ENCODE measurements at regions not wholly inside any gene's neighbourhood (a gene's known extent, or its start where the extent isn't known, plus 50 kb on each side); places are given as distances from the start of the nearest gene placed in this dataset.

GRCh38 chr5:155587458-155587857 is 573.9 kb downstream of the KIF4B start:
- TF ChIP-seq POLR2AphosphoS5 (IDR thresholded peaks at IDR 0.05; ENCODE audit: low read depth, low read length) (no peak), SIN3A (IDR thresholded peaks at IDR 0.05; ENCODE audit: borderline replicate concordance, insufficient read depth, low read length) (no peak), TAF1 (IDR thresholded peaks at IDR 0.05; ENCODE audit: borderline replicate concordance, insufficient read depth, low read length) (no peak), FOXP2 (optimal IDR thresholded peaks at IDR 0.05; ENCODE audit: borderline replicate concordance, extremely low read depth, extremely low read length, insufficient read depth) (no peak)
- TF ChIP-seq, protein P1, sequence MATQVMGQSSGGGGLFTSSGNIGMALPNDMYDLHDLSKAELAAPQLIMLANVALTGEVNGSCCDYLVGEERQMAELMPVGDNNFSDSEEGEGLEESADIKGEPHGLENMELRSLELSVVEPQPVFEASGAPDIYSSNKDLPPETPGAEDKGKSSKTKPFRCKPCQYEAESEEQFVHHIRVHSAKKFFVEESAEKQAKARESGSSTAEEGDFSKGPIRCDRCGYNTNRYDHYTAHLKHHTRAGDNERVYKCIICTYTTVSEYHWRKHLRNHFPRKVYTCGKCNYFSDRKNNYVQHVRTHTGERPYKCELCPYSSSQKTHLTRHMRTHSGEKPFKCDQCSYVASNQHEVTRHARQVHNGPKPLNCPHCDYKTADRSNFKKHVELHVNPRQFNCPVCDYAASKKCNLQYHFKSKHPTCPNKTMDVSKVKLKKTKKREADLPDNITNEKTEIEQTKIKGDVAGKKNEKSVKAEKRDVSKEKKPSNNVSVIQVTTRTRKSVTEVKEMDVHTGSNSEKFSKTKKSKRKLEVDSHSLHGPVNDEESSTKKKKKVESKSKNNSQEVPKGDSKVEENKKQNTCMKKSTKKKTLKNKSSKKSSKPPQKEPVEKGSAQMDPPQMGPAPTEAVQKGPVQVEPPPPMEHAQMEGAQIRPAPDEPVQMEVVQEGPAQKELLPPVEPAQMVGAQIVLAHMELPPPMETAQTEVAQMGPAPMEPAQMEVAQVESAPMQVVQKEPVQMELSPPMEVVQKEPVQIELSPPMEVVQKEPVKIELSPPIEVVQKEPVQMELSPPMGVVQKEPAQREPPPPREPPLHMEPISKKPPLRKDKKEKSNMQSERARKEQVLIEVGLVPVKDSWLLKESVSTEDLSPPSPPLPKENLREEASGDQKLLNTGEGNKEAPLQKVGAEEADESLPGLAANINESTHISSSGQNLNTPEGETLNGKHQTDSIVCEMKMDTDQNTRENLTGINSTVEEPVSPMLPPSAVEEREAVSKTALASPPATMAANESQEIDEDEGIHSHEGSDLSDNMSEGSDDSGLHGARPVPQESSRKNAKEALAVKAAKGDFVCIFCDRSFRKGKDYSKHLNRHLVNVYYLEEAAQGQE (IDR thresholded peaks at IDR 0.05; ENCODE audit: insufficient read depth in 1 of 2, low read depth in 2 of 2, low read length in 2 of 2), result no peak
